ENCODE measurements at regions not wholly inside any gene's neighbourhood (a gene's known extent, or its start where the extent isn't known, plus 50 kb on each side); places are given as distances from the start of the nearest gene placed in this dataset.

DNA sequence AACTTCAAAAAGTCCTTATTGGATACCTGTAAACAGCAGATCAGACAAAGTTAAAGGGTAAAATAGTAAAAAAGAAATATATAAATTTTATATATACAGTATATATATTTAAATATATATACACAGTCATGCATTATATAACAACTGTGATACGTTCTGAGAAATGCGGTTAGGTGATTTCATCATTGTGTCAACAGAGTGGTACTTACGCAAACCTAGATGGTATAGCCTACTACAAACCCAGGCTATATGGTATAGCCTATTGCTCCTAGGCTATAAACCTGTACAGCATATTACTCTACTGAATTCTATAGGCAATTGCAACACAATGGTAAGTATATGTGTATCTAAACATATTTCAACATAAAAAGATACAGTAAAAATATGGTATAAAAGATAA is 222.7 kb downstream of the NUF2 start:
- Histone ChIP-seq H3K36me3 (ENCODE audit: control insufficient read depth in 4 of 4, insufficient read depth in 4 of 4, low read length in 3 of 4) (no peaks in the 10 kb centered on the region), H3K4me3 (ENCODE audit: control insufficient read depth in 1 of 7, extremely low read depth in 1 of 7, insufficient read depth in 4 of 7, low read depth in 2 of 7, low read length in 6 of 7) (no peak overlapping the region), H3K4me1 (ENCODE audit: control extremely low read depth in 1 of 4, control insufficient read depth in 4 of 4, insufficient read depth in 4 of 4, low read length in 3 of 4) (no peaks in the 10 kb centered on the region), H3K27ac (ENCODE audit: insufficient read depth in 1 of 2, low read depth in 1 of 2, low read length in 2 of 2, poor library complexity in 1 of 2, severe bottlenecking in 2 of 2) (no peak overlapping the region), H3K27me3 (replicated peaks in 2 of 5; ENCODE audit: control insufficient read depth in 4 of 5, insufficient read depth in 5 of 5, low read length in 4 of 5) (no peaks in the 10 kb centered on the region), H3K9me3 (ENCODE audit: control extremely low read depth in 1 of 5, control insufficient read depth in 4 of 5, insufficient read depth in 2 of 5, low read depth in 1 of 5, low read length in 4 of 5) (no peaks in the 10 kb centered on the region)
- ChIA-PET CTCF (no interaction called here), POLR2A (no interaction called here)
- DNase-seq, result no peak
- WGBS (ENCODE audit: insufficient coverage), result no CpG with 5 or more reads among the region's 3 CpGs

DNA sequence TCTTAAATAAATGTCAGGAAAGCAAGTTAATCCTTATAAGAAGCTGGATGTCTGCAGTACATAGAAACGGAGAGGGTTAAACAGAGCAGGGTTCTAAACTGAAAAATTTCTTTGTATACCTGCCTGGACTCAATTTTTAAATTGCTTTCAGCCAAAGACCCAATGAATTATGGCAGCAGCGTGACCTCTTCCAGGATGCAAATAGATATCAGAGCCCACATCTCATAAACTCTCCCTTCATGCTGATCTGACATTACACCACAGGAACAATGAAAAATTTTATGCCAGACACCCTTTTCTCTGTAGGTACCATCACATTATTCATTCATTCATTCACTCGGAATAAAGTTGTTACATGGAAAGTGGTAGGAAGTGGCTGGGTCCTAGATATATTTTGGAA is 236.4 kb downstream of the NUF2 start:
- Histone ChIP-seq H3K9me3 (ENCODE audit: control extremely low read depth in 1 of 5, control insufficient read depth in 4 of 5, insufficient read depth in 2 of 5, low read depth in 1 of 5, low read length in 4 of 5) (no peaks in the 10 kb centered on the region), H3K27me3 (replicated peaks in 2 of 5; ENCODE audit: control insufficient read depth in 4 of 5, insufficient read depth in 5 of 5, low read length in 4 of 5) (no peaks in the 10 kb centered on the region), H3K4me1 (ENCODE audit: control extremely low read depth in 1 of 4, control insufficient read depth in 4 of 4, insufficient read depth in 4 of 4, low read length in 3 of 4) (no peaks in the 10 kb centered on the region), H3K36me3 (ENCODE audit: control insufficient read depth in 4 of 4, insufficient read depth in 4 of 4, low read length in 3 of 4) (no peaks in the 10 kb centered on the region), H3K4me3 (ENCODE audit: control insufficient read depth in 1 of 7, extremely low read depth in 1 of 7, insufficient read depth in 4 of 7, low read depth in 2 of 7, low read length in 6 of 7) (no peak overlapping the region), H3K27ac (ENCODE audit: insufficient read depth in 1 of 2, low read depth in 1 of 2, low read length in 2 of 2, poor library complexity in 1 of 2, severe bottlenecking in 2 of 2) (no peak overlapping the region)
- ChIA-PET CTCF (no interaction called here), POLR2A (no interaction called here)
- WGBS (ENCODE audit: insufficient coverage), result no CpG with 5 or more reads among the region's 3 CpGs
- DNase-seq, result no peak

DNA sequence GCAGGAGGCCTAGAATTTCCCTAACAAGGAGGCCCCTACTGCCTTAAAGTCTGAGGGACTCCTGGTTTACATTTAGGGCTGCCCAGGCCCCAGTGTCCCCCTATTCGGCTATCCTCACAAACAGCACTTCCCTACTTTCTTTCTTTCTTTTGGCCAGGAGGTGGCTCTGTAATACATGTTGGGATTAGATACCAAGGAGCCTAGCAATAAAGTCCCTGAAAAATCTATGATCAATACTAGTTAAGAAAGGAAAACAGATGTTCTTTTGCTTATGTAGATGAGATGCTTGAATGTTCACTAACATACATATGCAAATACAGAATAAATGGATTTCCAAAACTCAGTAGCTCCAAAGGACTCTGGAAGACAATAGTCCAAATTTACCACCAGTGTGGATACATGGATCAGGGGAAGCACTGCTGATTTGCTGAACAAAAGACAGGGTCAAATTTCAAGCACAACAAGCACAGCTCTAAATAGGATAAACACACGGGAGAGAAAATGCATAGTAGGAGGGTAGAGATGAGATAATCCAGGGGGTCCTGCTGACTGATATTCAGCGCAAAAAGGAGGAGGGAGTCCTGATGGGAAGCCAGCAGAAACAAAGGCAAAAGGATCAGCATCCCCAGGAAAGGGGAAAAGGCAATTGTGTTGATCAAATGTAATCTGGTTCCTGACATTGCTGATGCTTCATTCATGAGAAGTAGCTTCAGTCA is 240.0 kb downstream of the NUF2 start:
- ChIA-PET POLR2A (no interaction called here), CTCF (no interaction called here)
- no peaks in the 10 kb centered on the region for H3K27me3 ChIP-seq (replicated peaks in 2 of 5; ENCODE audit: control insufficient read depth in 4 of 5, insufficient read depth in 5 of 5, low read length in 4 of 5)
- H3K9me3 ChIP-seq (ENCODE audit: control extremely low read depth in 1 of 5, control insufficient read depth in 4 of 5, insufficient read depth in 2 of 5, low read depth in 1 of 5, low read length in 4 of 5), result no peaks in the 10 kb centered on the region
- H3K4me3 ChIP-seq (ENCODE audit: control insufficient read depth in 1 of 7, extremely low read depth in 1 of 7, insufficient read depth in 4 of 7, low read depth in 2 of 7, low read length in 6 of 7), result no peak overlapping the region
- H3K36me3 ChIP-seq (ENCODE audit: control insufficient read depth in 4 of 4, insufficient read depth in 4 of 4, low read length in 3 of 4), result no peaks in the 10 kb centered on the region
- H3K27ac ChIP-seq (ENCODE audit: insufficient read depth in 1 of 2, low read depth in 1 of 2, low read length in 2 of 2, poor library complexity in 1 of 2, severe bottlenecking in 2 of 2), result no peak overlapping the region
- peak; percentile 6 to 11 (median 9) for DNase-seq
- no peaks in the 10 kb centered on the region for H3K4me1 ChIP-seq (ENCODE audit: control extremely low read depth in 1 of 4, control insufficient read depth in 4 of 4, insufficient read depth in 4 of 4, low read length in 3 of 4)
- 75% methylated on average over 2 of the region's 3 CpGs for WGBS (ENCODE audit: insufficient coverage)

DNA sequence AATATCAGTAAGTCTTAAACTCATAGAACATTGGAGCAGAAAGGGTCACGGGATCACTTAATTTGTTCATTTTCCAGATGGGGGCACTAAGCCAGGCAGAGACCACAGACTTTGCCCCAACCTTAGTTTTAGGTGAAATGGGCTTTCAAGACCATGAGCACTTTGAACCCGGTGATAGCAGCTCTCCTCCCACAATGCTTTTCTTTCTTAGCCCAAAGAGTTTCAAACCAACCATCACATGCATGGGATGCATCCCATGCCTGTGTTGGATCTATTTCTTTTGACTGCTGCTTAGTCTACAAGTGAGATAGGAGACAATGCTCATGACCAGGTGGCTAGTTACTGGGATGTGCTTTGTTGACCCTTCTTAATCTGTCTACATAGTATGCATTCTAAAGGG is 240.6 kb downstream of the NUF2 start:
- WGBS (ENCODE audit: insufficient coverage), result 83% methylated on average over 1 of the region's 2 CpGs
- CTCF ChIA-PET, result no interaction called here
- Histone ChIP-seq H3K36me3 (ENCODE audit: control insufficient read depth in 4 of 4, insufficient read depth in 4 of 4, low read length in 3 of 4) (no peaks in the 10 kb centered on the region), H3K27me3 (replicated peaks in 2 of 5; ENCODE audit: control insufficient read depth in 4 of 5, insufficient read depth in 5 of 5, low read length in 4 of 5) (no peaks in the 10 kb centered on the region), H3K9me3 (ENCODE audit: control extremely low read depth in 1 of 5, control insufficient read depth in 4 of 5, insufficient read depth in 2 of 5, low read depth in 1 of 5, low read length in 4 of 5) (no peaks in the 10 kb centered on the region), H3K4me3 (ENCODE audit: control insufficient read depth in 1 of 7, extremely low read depth in 1 of 7, insufficient read depth in 4 of 7, low read depth in 2 of 7, low read length in 6 of 7) (no peak overlapping the region), H3K27ac (ENCODE audit: insufficient read depth in 1 of 2, low read depth in 1 of 2, low read length in 2 of 2, poor library complexity in 1 of 2, severe bottlenecking in 2 of 2) (no peak overlapping the region), H3K4me1 (ENCODE audit: control extremely low read depth in 1 of 4, control insufficient read depth in 4 of 4, insufficient read depth in 4 of 4, low read length in 3 of 4) (no peaks in the 10 kb centered on the region)
- no peak for DNase-seq
- POLR2A ChIA-PET, result no interaction called here

DNA sequence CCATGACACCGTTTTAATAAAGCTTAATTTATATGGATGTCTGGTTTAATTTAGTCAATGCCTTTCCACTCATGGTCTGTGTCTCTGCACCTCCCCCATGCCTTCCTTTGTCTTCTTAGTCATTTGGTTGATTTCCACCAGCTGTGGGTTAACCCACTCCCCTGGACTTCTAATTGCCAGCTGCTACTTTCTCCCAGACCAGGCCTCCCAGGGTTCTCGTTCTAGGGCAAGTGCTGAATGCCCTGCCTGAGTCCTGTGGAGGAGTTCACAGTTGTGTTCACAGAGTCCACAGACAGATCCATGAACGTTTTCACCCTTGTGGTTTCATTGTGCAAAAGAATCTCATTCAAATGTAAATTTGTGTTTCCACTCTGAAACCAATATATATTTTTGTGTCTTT is 243.4 kb downstream of the NUF2 start:
- WGBS (ENCODE audit: insufficient coverage), result no CpG with 5 or more reads among the region's 3 CpGs
- H3K4me3 ChIP-seq (ENCODE audit: control insufficient read depth in 1 of 7, extremely low read depth in 1 of 7, insufficient read depth in 4 of 7, low read depth in 2 of 7, low read length in 6 of 7), result no peak overlapping the region
- ChIA-PET CTCF (no interaction called here), POLR2A (no interaction called here)
- no peaks in the 10 kb centered on the region for H3K36me3 ChIP-seq (ENCODE audit: control insufficient read depth in 4 of 4, insufficient read depth in 4 of 4, low read length in 3 of 4)
- H3K9me3 ChIP-seq (ENCODE audit: control extremely low read depth in 1 of 5, control insufficient read depth in 4 of 5, insufficient read depth in 2 of 5, low read depth in 1 of 5, low read length in 4 of 5), result no peaks in the 10 kb centered on the region
- H3K4me1 ChIP-seq (ENCODE audit: control extremely low read depth in 1 of 4, control insufficient read depth in 4 of 4, insufficient read depth in 4 of 4, low read length in 3 of 4), result no peaks in the 10 kb centered on the region
- no peak overlapping the region for H3K27ac ChIP-seq (ENCODE audit: insufficient read depth in 1 of 2, low read depth in 1 of 2, low read length in 2 of 2, poor library complexity in 1 of 2, severe bottlenecking in 2 of 2)
- DNase-seq, result no peak
- H3K27me3 ChIP-seq (replicated peaks in 2 of 5; ENCODE audit: control insufficient read depth in 4 of 5, insufficient read depth in 5 of 5, low read length in 4 of 5), result no peaks in the 10 kb centered on the region

DNA sequence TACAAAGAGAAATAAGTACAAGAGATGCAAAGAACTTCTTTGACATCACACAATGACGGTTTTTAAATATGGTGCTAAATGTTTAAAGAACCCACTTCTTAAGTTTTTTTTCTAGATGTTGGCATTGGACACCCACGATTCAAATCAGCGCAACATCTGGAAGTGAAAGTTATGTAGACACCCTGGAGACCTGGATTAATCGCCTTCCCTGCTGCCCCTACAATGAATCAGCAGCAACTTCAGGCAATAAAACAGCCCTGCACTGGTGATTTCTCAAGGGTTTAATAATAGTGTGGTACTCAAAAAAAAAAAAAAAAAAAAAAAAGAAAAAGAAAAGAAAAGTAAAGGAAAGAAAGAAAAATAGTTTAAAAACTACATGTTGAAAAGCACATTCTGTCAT is 248.3 kb downstream of the NUF2 start:
- Histone ChIP-seq H3K36me3 (ENCODE audit: control insufficient read depth in 4 of 4, insufficient read depth in 4 of 4, low read length in 3 of 4) (no peaks in the 10 kb centered on the region), H3K4me3 (ENCODE audit: control insufficient read depth in 1 of 7, extremely low read depth in 1 of 7, insufficient read depth in 4 of 7, low read depth in 2 of 7, low read length in 6 of 7) (no peak overlapping the region), H3K27me3 (replicated peaks in 2 of 5; ENCODE audit: control insufficient read depth in 4 of 5, insufficient read depth in 5 of 5, low read length in 4 of 5) (no peaks in the 10 kb centered on the region), H3K27ac (ENCODE audit: insufficient read depth in 1 of 2, low read depth in 1 of 2, low read length in 2 of 2, poor library complexity in 1 of 2, severe bottlenecking in 2 of 2) (no peak overlapping the region), H3K4me1 (ENCODE audit: control extremely low read depth in 1 of 4, control insufficient read depth in 4 of 4, insufficient read depth in 4 of 4, low read length in 3 of 4) (no peaks in the 10 kb centered on the region), H3K9me3 (ENCODE audit: control extremely low read depth in 1 of 5, control insufficient read depth in 4 of 5, insufficient read depth in 2 of 5, low read depth in 1 of 5, low read length in 4 of 5) (no peaks in the 10 kb centered on the region)
- DNase-seq, result no peak
- ChIA-PET CTCF (no interaction called here), POLR2A (no interaction called here)
- WGBS (ENCODE audit: insufficient coverage), result 80% methylated on average over 1 of the region's 4 CpGs

DNA sequence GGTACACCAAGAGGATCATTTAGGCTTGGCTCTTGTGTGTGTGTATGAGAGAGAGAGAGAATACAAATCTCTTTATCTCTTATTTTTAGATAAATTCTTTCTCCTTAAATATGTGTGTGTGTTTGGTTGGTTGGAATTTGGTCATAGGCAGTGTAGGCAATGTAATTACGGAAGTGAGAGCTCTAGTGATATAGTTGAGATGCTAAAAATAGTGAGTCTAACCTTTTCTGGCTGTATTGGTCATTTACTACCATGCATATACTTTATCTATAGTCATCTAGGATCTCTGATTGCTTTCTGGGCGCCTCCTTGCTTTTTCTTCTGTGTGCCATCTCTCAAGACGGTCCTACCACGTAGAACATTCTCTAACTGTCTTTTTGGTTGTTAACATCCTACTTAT is 250.2 kb downstream of the NUF2 start:
- H3K27ac ChIP-seq (ENCODE audit: insufficient read depth in 1 of 2, low read depth in 1 of 2, low read length in 2 of 2, poor library complexity in 1 of 2, severe bottlenecking in 2 of 2), result no peak overlapping the region
- CTCF ChIA-PET, result no interaction called here
- H3K4me1 ChIP-seq (ENCODE audit: control extremely low read depth in 1 of 4, control insufficient read depth in 4 of 4, insufficient read depth in 4 of 4, low read length in 3 of 4), result no peaks in the 10 kb centered on the region
- H3K9me3 ChIP-seq (ENCODE audit: control extremely low read depth in 1 of 5, control insufficient read depth in 4 of 5, insufficient read depth in 2 of 5, low read depth in 1 of 5, low read length in 4 of 5), result no peaks in the 10 kb centered on the region
- H3K36me3 ChIP-seq (ENCODE audit: control insufficient read depth in 4 of 4, insufficient read depth in 4 of 4, low read length in 3 of 4), result no peaks in the 10 kb centered on the region
- POLR2A ChIA-PET, result no interaction called here
- WGBS (ENCODE audit: insufficient coverage), result 100% methylated on average over 1 of the region's 4 CpGs
- no peaks in the 10 kb centered on the region for H3K27me3 ChIP-seq (replicated peaks in 2 of 5; ENCODE audit: control insufficient read depth in 4 of 5, insufficient read depth in 5 of 5, low read length in 4 of 5)
- no peak overlapping the region for H3K4me3 ChIP-seq (ENCODE audit: control insufficient read depth in 1 of 7, extremely low read depth in 1 of 7, insufficient read depth in 4 of 7, low read depth in 2 of 7, low read length in 6 of 7)
- no peak for DNase-seq

All from common myeloid progenitor, CD34-positive (primary cell).